Sigmoid colon (tissue), 4 donors: ENCODE measurements at regions not wholly inside any gene's neighbourhood (a gene's known extent, or its start where the extent isn't known, plus 50 kb on each side); places are given as distances from the start of the nearest gene placed in this dataset.

Source experiments
- EP300 ChIP-seq, 4 donors: sonication (generic); formaldehyde crosslinking; IDR thresholded peaks; one replicate each; pipeline ENCODE4 v1.6.1; 2017; ENCODE audit warnings: antibody characterized with exemption in 4 of 4
- POLR2A ChIP-seq, 2 donors: fragments of 450-650 bp; IDR thresholded peaks; one replicate each; pipeline ENCODE4 v1.6.1; 2016; ENCODE audit warnings: antibody characterized with exemption in 2 of 2, mild to moderate bottlenecking in 2 of 2, moderate library complexity in 2 of 2
- TF ChIP-seq, protein P1 (sequence below), 4 experiments: fragments of 450-650 bp in 3 of 4; fragments of 200-600 bp in 1 of 4; IDR thresholded peaks; one replicate each; pipeline ENCODE4 v1.5.1; 2016 to 2019; ENCODE audit warnings: antibody characterized with exemption in 4 of 4, mild to moderate bottlenecking in 3 of 4, moderate library complexity in 2 of 4

DNA sequence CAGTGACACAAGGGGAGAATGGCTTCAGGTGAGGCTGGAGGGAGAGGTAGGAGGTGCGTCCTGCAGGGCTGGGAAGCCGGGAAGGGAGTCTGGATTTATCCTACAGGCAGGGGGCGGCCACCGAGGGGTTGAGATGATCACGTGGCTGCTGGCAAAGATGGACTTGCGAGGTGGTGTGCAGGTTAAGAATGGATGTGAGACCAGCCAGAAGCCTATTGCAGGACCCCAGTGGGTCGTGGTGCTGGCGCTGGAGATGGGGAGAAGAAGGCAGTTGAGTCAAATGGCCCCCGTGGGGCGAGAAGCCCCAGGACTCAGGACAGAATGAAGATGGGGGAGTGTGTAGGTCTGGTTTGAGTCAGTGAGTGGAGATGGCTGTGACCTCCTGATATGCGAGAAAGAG is 183.1 kb downstream of the FAM43A start:
- TF ChIP-seq, protein P1, sequence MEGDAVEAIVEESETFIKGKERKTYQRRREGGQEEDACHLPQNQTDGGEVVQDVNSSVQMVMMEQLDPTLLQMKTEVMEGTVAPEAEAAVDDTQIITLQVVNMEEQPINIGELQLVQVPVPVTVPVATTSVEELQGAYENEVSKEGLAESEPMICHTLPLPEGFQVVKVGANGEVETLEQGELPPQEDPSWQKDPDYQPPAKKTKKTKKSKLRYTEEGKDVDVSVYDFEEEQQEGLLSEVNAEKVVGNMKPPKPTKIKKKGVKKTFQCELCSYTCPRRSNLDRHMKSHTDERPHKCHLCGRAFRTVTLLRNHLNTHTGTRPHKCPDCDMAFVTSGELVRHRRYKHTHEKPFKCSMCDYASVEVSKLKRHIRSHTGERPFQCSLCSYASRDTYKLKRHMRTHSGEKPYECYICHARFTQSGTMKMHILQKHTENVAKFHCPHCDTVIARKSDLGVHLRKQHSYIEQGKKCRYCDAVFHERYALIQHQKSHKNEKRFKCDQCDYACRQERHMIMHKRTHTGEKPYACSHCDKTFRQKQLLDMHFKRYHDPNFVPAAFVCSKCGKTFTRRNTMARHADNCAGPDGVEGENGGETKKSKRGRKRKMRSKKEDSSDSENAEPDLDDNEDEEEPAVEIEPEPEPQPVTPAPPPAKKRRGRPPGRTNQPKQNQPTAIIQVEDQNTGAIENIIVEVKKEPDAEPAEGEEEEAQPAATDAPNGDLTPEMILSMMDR (IDR thresholded peaks at IDR 0.05) = no peak
- TF ChIP-seq POLR2A (IDR thresholded peaks at IDR 0.05) (no peak), EP300 (IDR thresholded peaks at IDR 0.05) (no peak)
